HG02981 (cell line): ENCODE measurements at regions not wholly inside any gene's neighbourhood (a gene's known extent, or its start where the extent isn't known, plus 50 kb on each side); places are given as distances from the start of the nearest gene placed in this dataset.
"Not testable (repeated sequence)": the region's sequence is repeated elsewhere in the genome, so short reads cannot be mapped to it uniquely, and the experiment has no call there.

Experiments
- ATAC-seq: cut with Tn5 transposase; IDR thresholded peaks from one replicate; pipeline ENCODE4 v1.9.1; 2021; ENCODE audit warnings: mild to moderate bottlenecking, moderate library complexity; ENCODE audit not compliant: unreplicated experiment

GRCh38 chr3:18693588-18694329 is 268.6 kb upstream of the SATB1 start:
- ATAC-seq = not testable (repeated sequence)

GRCh38 chr3:18687286-18687685 is 262.1 kb upstream of the SATB1 start:
- ATAC-seq = no peak

- no peak for ATAC-seq
These were observed 258.8 kb upstream of the SATB1 start for GRCh38 chr3:18683900-18684299.

GRCh38 chr3:18681818-18682345 is 256.7 kb upstream of the SATB1 start:
- ATAC-seq = no peak

GRCh38 chr3:18680758-18681157 is 255.6 kb upstream of the SATB1 start:
- ATAC-seq = no peak

- ATAC-seq = no peak
These were observed 254.1 kb upstream of the SATB1 start for GRCh38 chr3:18679238-18679637.

GRCh38 chr3:18675197-18675596 is 250.1 kb upstream of the SATB1 start:
- no peak for ATAC-seq

GRCh38 chr3:18672561-18672960 is 247.4 kb upstream of the SATB1 start:
- ATAC-seq = no peak

- no peak for ATAC-seq
These were observed 245.6 kb upstream of the SATB1 start for GRCh38 chr3:18670759-18671158.

GRCh38 chr3:18669374-18669773 is 244.2 kb upstream of the SATB1 start:
- ATAC-seq = no peak

GRCh38 chr3:18667552-18667951 is 242.4 kb upstream of the SATB1 start:
- no peak for ATAC-seq

GRCh38 chr3:18666655-18667054 is 241.5 kb upstream of the SATB1 start:
- ATAC-seq = no peak

GRCh38 chr3:18660059-18660458 is 234.9 kb upstream of the SATB1 start:
- ATAC-seq = no peak

- no peak for ATAC-seq
These were observed 233.0 kb upstream of the SATB1 start for GRCh38 chr3:18657858-18658820.

GRCh38 chr3:18656866-18657265 is 231.7 kb upstream of the SATB1 start:
- no peak for ATAC-seq

GRCh38 chr3:18656410-18656809 is 231.3 kb upstream of the SATB1 start:
- ATAC-seq = no peak

GRCh38 chr3:18655827-18656226 is 230.7 kb upstream of the SATB1 start:
- ATAC-seq = no peak

GRCh38 chr3:18652781-18653180 is 227.6 kb upstream of the SATB1 start:
- ATAC-seq = no peak

- ATAC-seq = no peak
These were observed 225.6 kb upstream of the SATB1 start for GRCh38 chr3:18650731-18651130.

- peak; percentile 83 for ATAC-seq
These were observed 224.7 kb upstream of the SATB1 start for GRCh38 chr3:18649666-18650363.

- ATAC-seq = no peak
These were observed 223.8 kb upstream of the SATB1 start for GRCh38 chr3:18648868-18649462.
